ENCODE measurements at regions not wholly inside any gene's neighbourhood (a gene's known extent, or its start where the extent isn't known, plus 50 kb on each side); places are given as distances from the start of the nearest gene placed in this dataset.

GRCh38 chr15:37375519-37375918 lies 275.2 kb upstream of the MEIS2 start:
- TF ChIP-seq POLR2A (IDR thresholded peaks at IDR 0.05), result no peak
- TF ChIP-seq CTCF (IDR thresholded peaks at IDR 0.05), result no peak
- Histone ChIP-seq H3K4me1 (no peaks in the 10 kb centered on the region), H3K27ac (no peak overlapping the region), H3K9me3 (no peaks in the 10 kb centered on the region), H3K36me3 (ENCODE audit: low read depth, missing control alignments) (no peaks in the 10 kb centered on the region), H3K4me3 (no peak overlapping the region), H3K27me3 (no peaks in the 10 kb centered on the region)
- no peak for DNase-seq
- intact Hi-C loops (cut with DNase I; ENCODE audit: low total_unique reads), result no loop called here
- WGBS, 2 donors, result 50 to 61% methylated on average over 3 of the region's 3 CpGs

GRCh38 chr15:37377428-37377827 lies 277.1 kb upstream of the MEIS2 start:
- intact Hi-C loops (cut with DNase I; ENCODE audit: low total_unique reads), result no loop called here
- Histone ChIP-seq H3K4me1 (no peaks in the 10 kb centered on the region), H3K9me3 (no peaks in the 10 kb centered on the region), H3K36me3 (ENCODE audit: low read depth, missing control alignments) (no peaks in the 10 kb centered on the region), H3K27me3 (no peaks in the 10 kb centered on the region), H3K27ac (no peak overlapping the region), H3K4me3 (no peak overlapping the region)
- 85 to 87% methylated on average over 2 of the region's 2 CpGs for WGBS, 2 donors
- TF ChIP-seq CTCF (IDR thresholded peaks at IDR 0.05) (no peak), POLR2A (IDR thresholded peaks at IDR 0.05) (no peak)
- no peak for DNase-seq

- no peak overlapping the region for H3K4me3 ChIP-seq
- intact Hi-C loops (cut with DNase I; ENCODE audit: low total_unique reads), result no loop called here
- H3K27me3 ChIP-seq, result no peaks in the 10 kb centered on the region
- H3K36me3 ChIP-seq (ENCODE audit: low read depth, missing control alignments), result no peaks in the 10 kb centered on the region
- no peaks in the 10 kb centered on the region for H3K4me1 ChIP-seq
- H3K9me3 ChIP-seq, result no peaks in the 10 kb centered on the region
- DNase-seq, result no peak
- WGBS, 2 donors, result 35 to 38% methylated on average over 3 of the region's 3 CpGs
- no peak for TF ChIP-seq CTCF (IDR thresholded peaks at IDR 0.05)
- no peak for TF ChIP-seq POLR2A (IDR thresholded peaks at IDR 0.05)
- H3K27ac ChIP-seq, result no peak overlapping the region
Measured at GRCh38 chr15:37394402-37395099, 294.2 kb upstream of the MEIS2 start.

GRCh38 chr15:37395100-37395468 lies 294.7 kb upstream of the MEIS2 start:
- Histone ChIP-seq H3K4me1 (no peaks in the 10 kb centered on the region), H3K27me3 (no peaks in the 10 kb centered on the region), H3K4me3 (no peak overlapping the region), H3K36me3 (ENCODE audit: low read depth, missing control alignments) (no peaks in the 10 kb centered on the region), H3K27ac (no peak overlapping the region), H3K9me3 (no peaks in the 10 kb centered on the region)
- WGBS, 2 donors, result 78 to 80% methylated on average over 3 of the region's 3 CpGs
- intact Hi-C loops (cut with DNase I; ENCODE audit: low total_unique reads), result no loop called here
- TF ChIP-seq POLR2A (IDR thresholded peaks at IDR 0.05), result no peak
- TF ChIP-seq CTCF (IDR thresholded peaks at IDR 0.05), result no peak
- DNase-seq, result no peak

Data from testis (tissue), 2 donors.